GM21528 (cell line): ENCODE measurements at regions not wholly inside any gene's neighbourhood (a gene's known extent, or its start where the extent isn't known, plus 50 kb on each side); places are given as distances from the start of the nearest gene placed in this dataset.

Experiments used
- ATAC-seq: cut with Tn5 transposase; IDR thresholded peaks from one replicate; pipeline ENCODE4 v1.9.1; 2021; ENCODE audit warnings: mild to moderate bottlenecking, moderate library complexity; ENCODE audit not compliant: unreplicated experiment, low FRiP score

- no peak for ATAC-seq
These were observed 428.2 kb upstream of the MAF start for GRCh38 chr16:80028581-80029380.

GRCh38 chr16:80027007-80027965 is 426.7 kb upstream of the MAF start:
- no peak for ATAC-seq

GRCh38 chr16:80025236-80025635 is 424.7 kb upstream of the MAF start:
- ATAC-seq = no peak

GRCh38 chr16:80024443-80024842 is 423.9 kb upstream of the MAF start:
- no peak for ATAC-seq

GRCh38 chr16:80023865-80024264 is 423.3 kb upstream of the MAF start:
- ATAC-seq = no peak

GRCh38 chr16:80019395-80019794 is 418.9 kb upstream of the MAF start:
- ATAC-seq = no peak

GRCh38 chr16:80018466-80018865 is 417.9 kb upstream of the MAF start:
- no peak for ATAC-seq

GRCh38 chr16:80016731-80017326 is 416.3 kb upstream of the MAF start:
- no peak for ATAC-seq

- ATAC-seq = no peak
These were observed 415.0 kb upstream of the MAF start for GRCh38 chr16:80015566-80015965.

GRCh38 chr16:80014241-80014939 is 413.9 kb upstream of the MAF start:
- ATAC-seq = no peak

- no peak for ATAC-seq
These were observed 412.0 kb upstream of the MAF start for GRCh38 chr16:80012586-80012985.

- ATAC-seq = no peak
These were observed 409.6 kb upstream of the MAF start for GRCh38 chr16:80009971-80010659.

GRCh38 chr16:80008857-80009256 is 408.3 kb upstream of the MAF start:
- ATAC-seq = no peak

- ATAC-seq = no peak
These were observed 406.7 kb upstream of the MAF start for GRCh38 chr16:80007231-80007630.

GRCh38 chr16:80006241-80007215 is 406.0 kb upstream of the MAF start:
- ATAC-seq = no peak

- no peak for ATAC-seq
These were observed 403.6 kb upstream of the MAF start for GRCh38 chr16:80004113-80004512.

- no peak for ATAC-seq
These were observed 401.7 kb upstream of the MAF start for GRCh38 chr16:80002261-80002660.

GRCh38 chr16:79998143-79998542 is 397.6 kb upstream of the MAF start:
- no peak for ATAC-seq

- ATAC-seq = no peak
These were observed 396.7 kb upstream of the MAF start for GRCh38 chr16:79997257-79997656.
